ENCODE measurements at regions not wholly inside any gene's neighbourhood (a gene's known extent, or its start where the extent isn't known, plus 50 kb on each side); places are given as distances from the start of the nearest gene placed in this dataset.

GRCh38 chr7:10688544-10688943 lies 285.1 kb upstream of the PHF14 start:
- TF ChIP-seq, protein P1, sequence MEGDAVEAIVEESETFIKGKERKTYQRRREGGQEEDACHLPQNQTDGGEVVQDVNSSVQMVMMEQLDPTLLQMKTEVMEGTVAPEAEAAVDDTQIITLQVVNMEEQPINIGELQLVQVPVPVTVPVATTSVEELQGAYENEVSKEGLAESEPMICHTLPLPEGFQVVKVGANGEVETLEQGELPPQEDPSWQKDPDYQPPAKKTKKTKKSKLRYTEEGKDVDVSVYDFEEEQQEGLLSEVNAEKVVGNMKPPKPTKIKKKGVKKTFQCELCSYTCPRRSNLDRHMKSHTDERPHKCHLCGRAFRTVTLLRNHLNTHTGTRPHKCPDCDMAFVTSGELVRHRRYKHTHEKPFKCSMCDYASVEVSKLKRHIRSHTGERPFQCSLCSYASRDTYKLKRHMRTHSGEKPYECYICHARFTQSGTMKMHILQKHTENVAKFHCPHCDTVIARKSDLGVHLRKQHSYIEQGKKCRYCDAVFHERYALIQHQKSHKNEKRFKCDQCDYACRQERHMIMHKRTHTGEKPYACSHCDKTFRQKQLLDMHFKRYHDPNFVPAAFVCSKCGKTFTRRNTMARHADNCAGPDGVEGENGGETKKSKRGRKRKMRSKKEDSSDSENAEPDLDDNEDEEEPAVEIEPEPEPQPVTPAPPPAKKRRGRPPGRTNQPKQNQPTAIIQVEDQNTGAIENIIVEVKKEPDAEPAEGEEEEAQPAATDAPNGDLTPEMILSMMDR (IDR thresholded peaks at IDR 0.05), result no peak
- TF ChIP-seq POLR2A (IDR thresholded peaks at IDR 0.05), result no peak
